Trophoblast cell (in vitro differentiated cells and primary cell): ENCODE measurements at regions not wholly inside any gene's neighbourhood (a gene's known extent, or its start where the extent isn't known, plus 50 kb on each side); places are given as distances from the start of the nearest gene placed in this dataset.

Experiments used
- DNase-seq, 2 donors: peaks; one replicate each; pipeline ENCODE4 v3.0.0-alpha.2; 2016
- H2AFZ ChIP-seq: 2 replicates; pipeline ENCODE4 v1.6.1; 2013; ENCODE audit warnings: low read length, moderate library complexity, mild to moderate bottlenecking; ENCODE audit not compliant: insufficient read depth, poor library complexity
- H2AK5ac ChIP-seq: 2 replicates; pipeline ENCODE4 v1.6.1; 2013; ENCODE audit warnings: mild to moderate bottlenecking, low read length
- H2BK120ac ChIP-seq: 2 replicates; pipeline ENCODE4 v1.6.1; 2013; ENCODE audit warnings: low read length, mild to moderate bottlenecking, moderate library complexity; ENCODE audit not compliant: insufficient read depth, poor library complexity
- H2BK12ac ChIP-seq: 2 replicates; pipeline ENCODE4 v1.6.1; 2013; ENCODE audit warnings: mild to moderate bottlenecking, low read length, moderate library complexity
- H2BK5ac ChIP-seq: 2 replicates; pipeline ENCODE4 v1.6.1; 2013; ENCODE audit warnings: low read length, low read depth, moderate library complexity, mild to moderate bottlenecking; ENCODE audit not compliant: poor library complexity
- H3K14ac ChIP-seq: 2 replicates; pipeline ENCODE4 v1.6.1; 2013; ENCODE audit warnings: mild to moderate bottlenecking, low read length
- H3K18ac ChIP-seq: 2 replicates; pipeline ENCODE4 v1.6.1; 2013; ENCODE audit warnings: mild to moderate bottlenecking, low read length
- H3K23ac ChIP-seq: 2 replicates; pipeline ENCODE4 v1.6.1; 2013; ENCODE audit warnings: low read length
- H3K27ac ChIP-seq: 2 replicates; pipeline ENCODE4 v1.5.1; 2013; ENCODE audit warnings: low read depth, mild to moderate bottlenecking, inconsistent platforms, low read length, moderate library complexity
- H3K27me3 ChIP-seq: 2 replicates; pipeline ENCODE4 v1.6.1; 2013; ENCODE audit warnings: inconsistent platforms, mild to moderate bottlenecking, low read length, moderate library complexity; ENCODE audit not compliant: insufficient read depth
- H3K36me3 ChIP-seq, 2 experiments: 1 replicate in 1 of 2; 2 replicates in 1 of 2; pipeline ENCODE4 v1.6.1; 2013; ENCODE audit warnings: low read length in 2 of 2, mild to moderate bottlenecking in 2 of 2, moderate library complexity in 1 of 2; ENCODE audit not compliant: insufficient read depth in 2 of 2, control insufficient read depth in 1 of 2
- H3K4ac ChIP-seq: 2 replicates; pipeline ENCODE4 v1.6.1; 2013; ENCODE audit warnings: low read depth, mild to moderate bottlenecking, low read length, moderate library complexity
- H3K4me1 ChIP-seq, 2 experiments: 1 replicate in 1 of 2; 2 replicates in 1 of 2; pipeline ENCODE4 v1.6.1; 2013; ENCODE audit warnings: low read length in 2 of 2, mild to moderate bottlenecking in 2 of 2, moderate library complexity in 1 of 2; ENCODE audit not compliant: insufficient read depth in 2 of 2, control insufficient read depth in 1 of 2
- H3K4me2 ChIP-seq: 2 replicates; pipeline ENCODE4 v1.6.1; 2013; ENCODE audit warnings: inconsistent platforms, mild to moderate bottlenecking, low read length, moderate library complexity
- H3K4me3 ChIP-seq: 2 replicates; pipeline ENCODE4 v1.5.1; 2013; ENCODE audit warnings: mild to moderate bottlenecking, low read depth, low read length, inconsistent platforms
- H3K79me1 ChIP-seq: one replicate; pipeline ENCODE4 v1.6.1; 2013; ENCODE audit warnings: low read length
- H3K79me2 ChIP-seq: 2 replicates; pipeline ENCODE4 v1.6.1; 2013; ENCODE audit warnings: low read length, mild to moderate bottlenecking; ENCODE audit not compliant: control insufficient read depth, insufficient read depth, poor library complexity
- H3K9ac ChIP-seq: 2 replicates; pipeline ENCODE4 v1.6.1; 2013; ENCODE audit warnings: mild to moderate bottlenecking, low read length
- H3K9me3 ChIP-seq: 2 replicates; pipeline ENCODE4 v1.6.1; 2013; ENCODE audit warnings: low read depth, mild to moderate bottlenecking, control low read depth, inconsistent platforms, low read length; ENCODE audit not compliant: insufficient read depth
- H4K12ac ChIP-seq: 2 replicates; pipeline ENCODE4 v1.6.1; 2013; ENCODE audit warnings: low read depth, mild to moderate bottlenecking, low read length, moderate library complexity
- H4K8ac ChIP-seq: 2 replicates; pipeline ENCODE4 v1.6.1; 2013; ENCODE audit warnings: low read depth, mild to moderate bottlenecking, low read length, moderate library complexity
- H4K91ac ChIP-seq: one replicate; pipeline ENCODE4 v1.6.1; 2013; ENCODE audit warnings: low read depth, mild to moderate bottlenecking, low read length, moderate library complexity
- WGBS: extraction: QIAGEN DNeasy Blood & Tissue Kit; methylation state at CpG from one replicate; pipeline ENCODE4 v1.1.7; 2013; ENCODE audit warnings: missing lambda C conversion rate; ENCODE audit not compliant: insufficient read length, insufficient coverage; ENCODE audit errors: extremely low coverage; 5-methylcytosine and 5-hydroxymethylcytosine counted together

GRCh38 chr18:5606951-5607350, 63.2 kb upstream of the EPB41L3 start:
- H4K12ac ChIP-seq: no peak overlapping the region
- no peak overlapping the region for H3K4me2 ChIP-seq
- no CpG with 5 or more reads among the region's 6 CpGs for WGBS
- H2AFZ ChIP-seq: no peak overlapping the region
- no peak overlapping the region for H3K23ac ChIP-seq
- peaks cover 2 to 3% of the 10 kb centered on the region in 2 experiments for H3K36me3 ChIP-seq
- peaks cover 11% of the 10 kb centered on the region for H3K79me1 ChIP-seq
- no peak overlapping the region for H2BK120ac ChIP-seq
- peaks cover 4% of the 10 kb centered on the region for H3K79me2 ChIP-seq
- no peak overlapping the region for H2AK5ac ChIP-seq
- DNase-seq: no peak
- no peaks in the 10 kb centered on the region for H3K9me3 ChIP-seq
- no peak overlapping the region for H4K8ac ChIP-seq
- no peak overlapping the region for H3K14ac ChIP-seq
- H2BK5ac ChIP-seq: peak overlapping the region; percentile 51
- no peak overlapping the region for H3K4me3 ChIP-seq
- H2BK12ac ChIP-seq: no peak overlapping the region
- peaks cover 12 to 15% of the 10 kb centered on the region in 2 experiments for H3K4me1 ChIP-seq
- H3K9ac ChIP-seq: no peak overlapping the region
- H3K27ac ChIP-seq: peak overlapping the region; percentile 84
- no peaks in the 10 kb centered on the region for H3K27me3 ChIP-seq
- no peak overlapping the region for H3K4ac ChIP-seq
- H4K91ac ChIP-seq: no peak overlapping the region
- no peak overlapping the region for H3K18ac ChIP-seq

GRCh38 chr18:5604778-5605177, 61.0 kb upstream of the EPB41L3 start:
- Histone ChIP-seq H2BK120ac (no peak overlapping the region), H3K79me2 (peaks cover 4% of the 10 kb centered on the region), H3K18ac (peak overlapping the region; percentile 37), H3K4ac (peak overlapping the region; percentile 47), H3K9ac (no peak overlapping the region), H4K91ac (peak overlapping the region; percentile 26), H4K8ac (no peak overlapping the region), H3K4me2 (no peak overlapping the region), H3K36me3 (peaks cover under 1 to 2% of the 10 kb centered on the region in 2 experiments), H3K4me3 (no peak overlapping the region), H2AK5ac (no peak overlapping the region), H3K27ac (no peak overlapping the region), H2AFZ (no peak overlapping the region), H3K23ac (no peak overlapping the region), H4K12ac (no peak overlapping the region), H3K9me3 (no peaks in the 10 kb centered on the region), H3K4me1 (peaks cover 15% of the 10 kb centered on the region in 2 experiments), H2BK12ac (peak overlapping the region; percentile 46), H3K79me1 (peaks cover 8% of the 10 kb centered on the region), H2BK5ac (no peak overlapping the region), H3K14ac (peak overlapping the region; percentile 34), H3K27me3 (no peaks in the 10 kb centered on the region)
- peak; percentile 28 to 47 for DNase-seq
- WGBS: no CpG with 5 or more reads among the region's 2 CpGs

- no peak for DNase-seq
- Histone ChIP-seq H4K91ac (peak overlapping the region; percentile 38), H3K18ac (peak overlapping the region; percentile 51), H2AFZ (no peak overlapping the region), H3K9ac (no peak overlapping the region), H3K4me1 (peaks cover 13 to 15% of the 10 kb centered on the region in 2 experiments), H3K4ac (peak overlapping the region; percentile 24), H3K4me2 (no peak overlapping the region), H3K23ac (no peak overlapping the region), H2BK12ac (peak overlapping the region; percentile 61), H3K9me3 (no peaks in the 10 kb centered on the region), H4K8ac (no peak overlapping the region), H3K79me2 (peaks cover 4% of the 10 kb centered on the region), H3K36me3 (peaks cover 0 to 2% of the 10 kb centered on the region in 2 experiments), H2AK5ac (peak overlapping the region; percentile 97), H3K4me3 (no peak overlapping the region), H4K12ac (no peak overlapping the region), H2BK5ac (no peak overlapping the region), H3K27me3 (no peaks in the 10 kb centered on the region), H2BK120ac (no peak overlapping the region), H3K14ac (no peak overlapping the region), H3K79me1 (peaks cover 7% of the 10 kb centered on the region), H3K27ac (peak overlapping the region; percentile 0)
- no CpG with 5 or more reads among the region's 6 CpGs for WGBS
These were observed 59.4 kb upstream of the EPB41L3 start for GRCh38 chr18:5603153-5603552.

GRCh38 chr18:5601188-5601624, 57.4 kb upstream of the EPB41L3 start:
- H3K9ac ChIP-seq: no peak overlapping the region
- no peak overlapping the region for H3K4ac ChIP-seq
- no peak overlapping the region for H4K91ac ChIP-seq
- H3K36me3 ChIP-seq: peaks cover 3 to 4% of the 10 kb centered on the region in 2 experiments
- H3K9me3 ChIP-seq: no peaks in the 10 kb centered on the region
- H3K79me1 ChIP-seq: peaks cover 5% of the 10 kb centered on the region
- peak overlapping the region; percentile 81 for H3K27ac ChIP-seq
- no peak overlapping the region for H3K14ac ChIP-seq
- H3K23ac ChIP-seq: no peak overlapping the region
- no peaks in the 10 kb centered on the region for H3K27me3 ChIP-seq
- H2AFZ ChIP-seq: no peak overlapping the region
- H3K4me2 ChIP-seq: peak overlapping the region; percentile 45
- H2BK120ac ChIP-seq: no peak overlapping the region
- no peak overlapping the region for H2BK12ac ChIP-seq
- WGBS: no CpG with 5 or more reads among the region's 2 CpGs
- H2AK5ac ChIP-seq: no peak overlapping the region
- no peak overlapping the region for H2BK5ac ChIP-seq
- peaks cover 2% of the 10 kb centered on the region for H3K79me2 ChIP-seq
- H4K12ac ChIP-seq: no peak overlapping the region
- DNase-seq: peak; percentile 74 to 77
- peaks cover 11 to 13% of the 10 kb centered on the region in 2 experiments for H3K4me1 ChIP-seq
- no peak overlapping the region for H4K8ac ChIP-seq
- no peak overlapping the region for H3K4me3 ChIP-seq
- H3K18ac ChIP-seq: no peak overlapping the region
